ENCODE measurements at regions not wholly inside any gene's neighbourhood (a gene's known extent, or its start where the extent isn't known, plus 50 kb on each side); places are given as distances from the start of the nearest gene placed in this dataset.
"Not testable (repeated sequence)": the region's sequence is repeated elsewhere in the genome, so short reads cannot be mapped to it uniquely, and the experiment has no call there.

DNA sequence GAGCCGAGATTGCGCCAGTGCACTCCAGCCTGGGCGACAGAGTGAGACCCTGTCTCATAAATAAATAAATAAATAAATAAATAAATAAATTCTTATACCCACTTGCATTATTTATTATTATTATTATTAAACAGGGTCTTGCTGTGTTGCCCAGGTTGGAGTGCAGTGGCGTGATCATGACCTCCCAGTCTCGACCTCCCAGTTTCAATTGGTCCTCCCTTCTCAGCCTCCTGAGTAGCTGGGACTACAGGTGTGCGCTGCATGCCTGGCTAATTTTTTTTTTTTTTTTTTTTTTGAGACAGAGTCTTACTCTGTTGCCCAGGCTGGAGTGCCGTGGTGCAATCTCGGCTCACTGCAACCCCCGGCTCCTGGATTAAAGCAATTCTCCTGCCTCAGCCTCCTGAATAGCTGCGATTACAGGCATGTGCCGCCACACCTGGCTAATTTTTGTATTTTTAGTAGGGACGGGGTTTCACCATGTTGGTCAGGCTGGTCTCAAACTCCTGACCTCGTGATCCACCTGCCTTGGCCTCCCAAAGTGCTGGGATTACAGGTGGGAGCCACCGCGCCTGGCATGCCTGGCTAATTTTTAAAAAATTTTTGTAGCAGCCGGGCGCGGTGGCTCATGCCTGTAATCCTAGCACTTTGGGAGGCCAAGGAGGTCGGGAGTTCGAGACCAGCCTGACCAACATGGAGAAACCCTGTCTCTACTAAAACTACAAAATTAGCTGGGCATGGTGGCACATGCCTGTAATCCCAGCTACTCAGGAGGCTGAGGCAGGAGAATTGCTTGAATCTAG is 150.2 kb downstream of the SEC14L1 start:
- not testable (repeated sequence) for DNase-seq

DNA sequence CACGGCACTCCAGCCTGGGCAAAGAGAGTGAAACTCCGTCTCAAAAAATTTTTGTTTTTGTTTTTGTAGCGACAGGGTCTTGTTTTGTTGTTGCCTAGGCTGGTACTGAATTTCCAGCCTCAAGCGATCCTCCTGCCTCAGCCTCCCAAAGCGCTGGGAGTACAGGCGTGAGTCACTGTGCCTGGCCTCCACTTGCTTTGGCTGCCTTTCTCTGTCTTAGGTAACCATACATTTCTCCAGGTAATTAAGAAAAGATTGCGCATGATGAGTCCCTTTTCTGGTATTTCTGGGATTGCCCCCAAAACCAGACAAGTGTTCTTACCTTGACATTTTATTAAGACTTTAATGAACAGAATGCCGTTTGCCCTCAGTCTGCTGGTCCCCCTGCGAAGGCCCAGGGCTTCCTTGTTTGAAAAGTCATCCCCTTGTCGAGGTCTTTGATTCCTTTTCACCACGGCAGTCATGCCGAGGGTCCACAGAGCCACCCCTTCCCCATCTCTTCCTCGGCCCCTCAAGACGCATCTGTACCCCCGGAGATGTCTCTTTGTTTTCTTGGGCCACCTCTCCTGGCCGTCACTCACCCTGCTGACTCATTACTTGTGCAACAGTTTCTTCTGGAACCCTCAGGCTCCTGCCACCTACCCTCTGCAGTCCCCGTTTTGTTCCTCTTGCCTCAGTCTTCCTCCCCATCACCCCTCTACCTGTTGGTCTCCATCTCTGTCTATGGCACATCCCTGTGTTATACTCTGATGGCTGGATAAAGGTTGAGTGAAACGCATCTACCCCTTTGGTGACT is 151.0 kb downstream of the SEC14L1 start:
- DNase-seq, result no peak

DNA sequence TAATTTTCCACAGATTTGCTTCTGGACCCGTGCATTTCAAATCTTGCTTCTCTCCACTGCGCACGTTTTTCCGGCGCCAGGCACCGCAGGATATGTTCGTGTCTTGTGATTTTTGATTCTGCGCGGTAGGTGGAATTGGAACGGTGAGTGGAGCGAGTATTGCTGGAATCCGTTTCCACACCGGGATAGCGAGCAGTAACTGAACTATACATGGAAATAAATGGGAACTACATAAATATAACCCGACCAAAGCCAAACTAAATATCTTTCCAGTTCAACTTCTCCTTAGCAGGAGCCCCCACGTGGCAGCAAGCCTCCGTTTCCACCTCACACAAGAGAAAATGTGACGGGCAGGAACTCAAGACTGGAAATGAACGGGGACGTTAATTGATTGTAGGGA is 154.0 kb downstream of the SEC14L1 start:
- DNase-seq, result no peak

DNA sequence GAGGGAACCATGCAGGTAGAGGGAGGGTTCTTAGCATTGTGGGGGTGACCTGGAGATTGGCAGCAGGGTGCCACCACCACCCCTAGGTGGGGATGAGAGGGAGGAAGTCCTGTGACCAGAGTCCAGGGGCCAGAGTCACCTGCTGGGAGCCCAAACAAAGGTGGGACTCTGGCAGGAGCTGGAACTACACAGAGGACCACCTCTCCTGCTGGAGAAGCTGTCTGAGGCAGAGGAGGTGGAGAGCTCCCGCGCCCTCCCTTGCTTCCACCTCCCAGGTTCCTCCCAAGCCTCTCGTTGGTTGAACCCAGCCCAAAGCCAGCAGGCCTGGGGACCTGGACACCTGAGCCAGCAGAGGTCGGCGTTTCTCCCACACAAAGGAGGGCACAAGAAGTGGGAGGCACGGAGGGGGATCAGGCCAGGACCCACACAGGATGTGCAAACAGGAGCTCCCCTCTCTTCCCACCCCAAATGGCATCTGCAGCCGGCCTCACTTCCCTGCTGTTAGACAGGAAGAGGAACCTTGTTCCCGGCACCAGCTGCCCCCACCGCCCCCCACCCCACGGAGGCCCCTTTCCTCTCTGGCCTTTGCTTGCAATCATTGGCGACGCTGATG is 154.6 kb downstream of the SEC14L1 start:
- no peak for DNase-seq

DNA sequence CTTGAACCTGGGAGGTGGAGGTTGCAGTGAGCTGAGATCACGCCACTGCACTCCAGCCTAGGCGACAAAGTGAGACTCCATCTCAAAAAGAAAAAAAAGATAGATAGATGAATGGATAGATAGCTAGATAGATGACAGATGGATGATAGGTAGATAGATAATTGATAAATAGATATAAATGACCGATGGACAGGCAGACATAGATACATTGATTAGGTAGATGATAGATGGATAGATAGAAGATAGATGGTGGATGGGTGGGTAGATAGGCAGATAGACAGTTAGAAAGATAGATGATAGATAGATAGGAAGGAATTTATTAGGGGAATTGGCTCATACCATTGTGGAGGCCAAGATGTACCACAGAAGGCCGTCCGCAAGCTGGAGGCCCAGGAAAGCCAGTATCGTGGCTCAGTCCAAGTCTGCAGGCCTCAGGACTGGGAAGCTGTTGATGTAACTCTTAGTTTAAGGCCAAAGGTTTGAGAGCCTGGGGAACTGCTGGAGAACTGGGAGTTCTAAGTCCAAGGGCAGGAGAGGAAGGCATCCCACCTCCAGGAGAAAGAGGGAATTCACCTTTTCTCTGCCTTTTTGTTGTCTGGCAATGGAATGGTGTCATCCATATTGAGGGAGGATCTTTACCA is 156.1 kb downstream of the SEC14L1 start:
- no peak for DNase-seq

DNA sequence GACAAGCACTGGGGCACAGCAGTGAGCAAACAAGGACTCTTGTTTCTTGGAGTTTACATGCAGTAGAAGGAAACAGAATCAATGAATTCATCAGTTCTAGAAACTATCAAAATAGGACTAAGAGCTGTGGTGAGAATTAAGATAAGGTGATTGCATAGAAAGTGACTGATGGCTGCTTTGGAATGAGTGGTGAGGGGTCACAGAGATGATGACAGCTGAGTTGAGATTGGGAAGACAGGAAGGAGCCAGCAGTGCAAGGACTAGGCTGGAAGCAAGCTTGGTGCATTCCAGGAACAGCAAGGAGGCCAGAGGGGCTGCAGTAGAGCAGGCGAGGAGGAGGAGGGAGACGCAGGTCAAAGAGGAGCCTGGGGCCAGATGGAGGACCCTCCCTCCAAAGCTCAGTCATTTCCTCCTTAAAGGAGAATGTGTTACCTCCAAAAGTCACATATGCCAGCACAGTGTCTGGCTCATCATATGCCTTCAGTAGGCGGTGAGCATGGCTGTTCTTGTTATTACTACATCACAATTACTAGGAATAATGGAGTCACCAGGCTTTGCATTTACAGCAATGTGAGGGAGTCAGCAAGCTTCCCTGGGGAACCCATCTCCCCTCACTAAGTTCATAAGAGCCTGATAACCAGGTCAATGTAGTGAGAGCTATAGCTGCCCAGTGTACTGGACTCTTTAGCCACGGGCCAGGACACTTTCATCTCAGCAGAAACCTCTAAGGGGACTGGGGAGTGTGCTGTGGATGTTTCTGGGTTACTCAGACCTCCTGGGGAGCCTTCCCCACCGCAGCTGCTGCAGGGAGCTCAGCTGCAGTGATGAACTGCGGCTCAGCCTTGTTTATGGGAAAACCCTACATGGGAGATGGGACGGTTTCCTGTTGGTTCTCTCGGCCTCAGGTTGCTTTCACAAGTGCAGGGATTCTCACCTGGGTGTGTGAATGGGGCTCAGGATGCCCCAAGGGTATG is 157.2 kb downstream of the SEC14L1 start:
- DNase-seq, result no peak

DNA sequence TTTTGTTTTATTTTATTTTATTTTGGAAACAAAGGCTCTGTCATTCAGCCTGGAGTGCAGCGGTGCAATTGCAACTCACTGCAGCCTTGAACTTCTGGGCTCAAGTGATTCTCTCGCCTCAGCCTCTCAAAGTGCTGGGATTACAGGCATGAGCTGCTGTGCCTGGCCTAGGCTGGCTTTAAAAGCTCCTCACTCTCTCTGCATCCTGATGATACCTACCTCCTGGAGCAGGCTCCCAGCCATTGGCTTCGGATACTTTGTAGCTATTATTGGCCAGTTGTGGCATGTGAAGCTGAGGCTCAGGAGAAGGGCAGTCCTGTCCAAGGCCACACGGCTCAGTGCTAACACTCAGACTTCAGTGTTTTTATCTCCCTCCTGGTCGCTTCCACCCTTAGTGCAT is 158.0 kb downstream of the SEC14L1 start:
- DNase-seq, result no peak

DNA sequence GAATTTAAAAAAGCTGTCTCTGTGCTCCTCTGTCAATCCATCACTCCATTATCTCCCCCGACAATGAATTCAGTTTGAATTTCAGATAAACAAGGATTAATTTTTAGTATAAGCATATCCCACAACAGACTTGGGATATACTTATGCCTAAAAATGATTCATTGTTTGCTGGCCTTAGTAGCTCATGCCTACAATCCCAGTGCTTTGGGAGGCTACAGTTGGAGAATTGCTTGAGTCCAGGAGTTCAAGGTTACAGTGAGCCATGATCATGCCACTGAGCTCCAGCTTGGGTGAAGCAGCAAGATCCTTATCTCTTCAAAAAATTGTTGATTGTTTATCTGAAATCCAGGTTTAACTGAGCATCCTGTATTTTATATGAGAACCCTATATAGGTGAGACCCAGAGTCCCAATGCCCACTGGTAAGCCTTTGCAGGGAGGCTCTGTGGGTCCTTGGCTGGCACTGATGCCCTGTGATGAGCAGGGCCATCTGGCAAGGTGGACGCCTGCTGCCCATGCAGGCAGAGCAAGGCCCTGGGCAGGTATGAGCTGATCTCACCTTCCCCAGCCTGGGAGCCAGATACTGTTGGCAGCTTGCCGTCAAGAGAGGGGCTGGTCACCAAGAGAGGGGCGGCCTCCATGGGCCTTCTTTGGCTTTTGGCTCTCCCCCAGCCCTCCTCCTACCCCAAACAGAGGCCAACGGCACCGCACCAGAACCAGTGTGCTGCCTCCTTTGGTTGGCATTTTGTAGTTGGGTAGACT is 158.7 kb downstream of the SEC14L1 start:
- DNase-seq, result no peak

DNA sequence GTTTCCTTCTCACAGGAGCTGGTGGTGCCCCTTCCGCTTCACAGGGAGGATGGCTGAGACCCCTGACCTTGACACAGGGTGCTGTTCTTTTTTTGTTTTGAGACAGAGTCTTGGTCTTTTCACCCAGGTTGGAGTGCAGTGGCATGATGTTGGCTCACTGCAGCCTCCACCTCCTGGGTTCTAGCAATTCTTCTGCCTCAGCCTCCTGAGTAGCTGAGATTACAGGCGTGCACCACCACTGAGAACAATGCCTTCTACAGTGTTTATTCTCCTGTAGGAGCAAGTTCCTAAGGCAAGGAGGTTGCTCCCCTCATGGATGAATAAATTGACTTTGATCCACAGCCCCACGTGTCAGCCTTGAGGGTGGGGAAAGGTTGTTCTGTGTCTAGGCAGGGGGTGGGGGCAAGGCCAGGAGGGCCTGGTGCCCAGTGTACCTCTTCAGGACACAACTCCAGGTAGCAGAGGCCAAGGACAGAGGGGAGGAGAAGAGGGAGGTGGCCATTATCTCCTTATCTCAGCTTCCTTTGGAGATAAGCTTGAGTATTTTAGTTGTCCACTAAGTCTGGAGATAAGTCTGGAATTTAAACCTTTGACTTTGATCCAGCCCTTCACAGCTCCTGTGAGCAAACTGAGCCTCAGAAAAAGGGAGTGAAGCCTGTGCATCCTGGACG is 159.4 kb downstream of the SEC14L1 start:
- no peak for DNase-seq

DNA sequence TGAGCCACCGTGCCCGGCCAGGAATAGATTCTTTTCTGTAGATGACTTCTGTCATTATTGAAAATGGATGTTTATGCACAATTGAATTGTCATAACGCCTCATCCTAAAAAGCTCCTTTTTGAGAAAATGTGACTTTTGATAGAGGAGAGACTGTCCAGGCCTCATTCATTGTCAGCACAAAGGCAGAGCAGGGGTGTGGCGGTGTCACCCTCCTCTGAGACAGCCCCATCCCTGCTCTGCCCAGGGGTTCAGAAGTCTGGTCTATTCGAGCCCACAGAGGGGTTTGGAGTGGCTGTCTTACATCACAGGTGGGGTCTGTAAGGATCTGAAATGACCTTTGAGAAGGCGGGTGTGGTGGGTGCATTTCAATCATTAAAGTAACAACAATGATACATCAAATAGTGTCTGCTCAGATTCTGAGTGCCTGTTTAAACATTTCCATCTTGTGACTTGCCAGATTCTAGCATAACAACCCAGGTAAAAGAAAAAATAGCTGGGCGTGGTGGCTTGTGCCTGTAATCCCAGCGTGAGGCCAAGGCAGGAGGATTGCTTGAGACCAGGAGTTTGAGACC is 161.0 kb downstream of the SEC14L1 start:
- no peak for DNase-seq

DNA sequence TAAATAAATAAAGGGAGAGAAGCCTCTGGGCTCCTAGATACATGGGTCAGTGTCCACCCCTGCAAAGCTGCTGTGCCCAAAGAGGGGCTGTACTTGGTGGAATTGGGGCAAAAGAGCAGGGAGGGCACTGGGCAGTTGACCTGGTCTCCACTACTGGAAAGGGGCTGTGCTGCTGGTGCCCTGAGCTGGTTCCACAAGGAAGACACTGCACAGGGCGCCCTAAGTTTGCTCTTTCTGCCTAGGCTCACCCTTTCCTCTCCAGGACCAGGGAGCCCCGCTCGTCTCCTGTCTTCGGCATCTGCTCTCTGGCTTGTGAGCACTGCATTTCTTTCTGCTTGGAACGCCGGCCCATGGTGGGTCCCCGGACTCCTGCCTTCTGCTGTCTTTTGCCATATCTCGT is 161.9 kb downstream of the SEC14L1 start:
- no peak for DNase-seq

DNA sequence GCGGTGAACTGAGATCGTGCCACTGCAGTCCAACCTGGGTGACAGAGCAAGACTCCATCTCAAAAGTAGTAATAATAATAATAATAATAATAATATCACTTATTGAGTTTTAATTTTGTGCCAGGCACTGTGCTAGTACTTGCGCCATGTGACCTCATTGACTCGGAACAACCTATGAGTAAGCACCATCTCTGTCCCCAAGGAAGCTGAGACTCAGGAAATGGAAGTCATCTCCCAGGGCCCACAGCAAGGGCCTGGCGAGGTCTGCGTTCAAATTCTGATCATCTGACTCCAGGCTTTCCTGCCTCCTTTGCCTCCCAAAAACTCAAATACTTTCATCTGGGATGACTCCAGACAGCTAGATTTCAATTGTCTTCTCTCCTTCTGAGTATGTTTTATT is 162.9 kb downstream of the SEC14L1 start:
- DNase-seq, result no peak

DNA sequence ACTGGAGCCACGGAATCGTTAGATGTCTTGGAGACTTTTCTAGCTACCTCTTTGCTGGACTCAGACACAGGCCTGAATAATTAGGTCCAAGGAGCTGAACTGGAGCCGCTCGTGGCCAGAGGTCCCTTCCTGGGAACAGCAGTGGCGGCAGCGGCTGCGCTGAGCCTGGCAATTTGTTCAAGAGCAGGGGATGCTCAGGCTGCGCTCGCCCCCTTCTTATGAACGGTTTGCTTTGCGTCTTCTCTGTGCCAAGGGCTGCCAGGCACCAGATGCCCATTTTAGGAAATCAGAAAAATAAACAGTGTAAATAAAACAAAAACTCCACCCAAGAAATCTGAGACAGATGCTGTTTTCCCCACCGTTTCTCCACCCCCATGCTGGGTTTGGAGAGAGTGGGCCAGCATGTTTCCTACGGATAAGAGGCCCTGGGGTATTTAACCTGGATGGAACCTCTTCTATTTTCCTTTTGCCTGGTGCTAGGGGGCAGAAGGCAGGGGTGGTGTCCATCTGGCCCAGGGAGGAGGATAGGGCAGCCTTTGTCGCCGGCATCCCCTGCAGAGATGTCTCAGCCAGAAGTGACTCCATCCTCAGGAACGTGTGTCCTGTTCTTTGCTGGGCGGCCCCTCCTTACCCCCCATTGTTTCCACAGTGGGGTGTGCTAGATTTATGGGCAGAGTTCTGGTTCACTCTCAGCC is 163.4 kb downstream of the SEC14L1 start:
- no peak for DNase-seq

DNA sequence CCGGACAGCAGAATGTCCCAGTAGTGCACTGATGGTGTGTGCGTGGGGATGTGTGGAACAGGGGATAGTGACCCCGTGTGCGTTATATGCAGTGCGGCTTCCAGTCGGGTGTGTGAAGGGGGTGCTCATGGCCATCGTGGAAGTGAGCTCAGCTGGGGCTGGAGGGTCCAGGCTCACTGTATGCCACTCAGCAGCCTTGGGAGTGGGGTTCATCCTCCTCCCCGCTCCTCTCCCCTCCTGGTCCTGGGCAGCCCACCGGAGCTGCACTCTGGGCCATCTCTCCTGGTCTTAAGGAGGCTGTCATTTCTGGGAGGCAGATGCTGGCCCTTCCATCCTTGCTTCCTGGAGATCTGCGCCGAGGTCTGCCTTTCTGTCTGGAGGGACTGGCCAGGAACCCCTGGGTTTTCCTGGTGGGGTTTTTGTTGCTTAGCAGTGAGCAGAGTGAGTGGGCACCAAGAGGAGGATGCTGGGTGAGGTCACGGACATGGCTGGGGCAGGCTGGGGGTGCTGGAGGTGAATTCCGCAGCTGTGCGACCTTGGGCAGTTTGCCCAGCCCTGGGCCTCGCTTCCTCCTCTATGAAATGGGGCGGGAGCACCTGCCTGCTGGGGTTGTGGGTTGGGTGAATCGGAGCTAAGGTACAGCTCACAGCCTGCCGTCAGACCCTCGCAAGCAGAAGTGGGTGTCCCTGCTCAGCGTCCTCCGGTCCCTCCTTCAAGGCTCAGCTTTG is 164.1 kb downstream of the SEC14L1 start:
- DNase-seq, result no peak

DNA sequence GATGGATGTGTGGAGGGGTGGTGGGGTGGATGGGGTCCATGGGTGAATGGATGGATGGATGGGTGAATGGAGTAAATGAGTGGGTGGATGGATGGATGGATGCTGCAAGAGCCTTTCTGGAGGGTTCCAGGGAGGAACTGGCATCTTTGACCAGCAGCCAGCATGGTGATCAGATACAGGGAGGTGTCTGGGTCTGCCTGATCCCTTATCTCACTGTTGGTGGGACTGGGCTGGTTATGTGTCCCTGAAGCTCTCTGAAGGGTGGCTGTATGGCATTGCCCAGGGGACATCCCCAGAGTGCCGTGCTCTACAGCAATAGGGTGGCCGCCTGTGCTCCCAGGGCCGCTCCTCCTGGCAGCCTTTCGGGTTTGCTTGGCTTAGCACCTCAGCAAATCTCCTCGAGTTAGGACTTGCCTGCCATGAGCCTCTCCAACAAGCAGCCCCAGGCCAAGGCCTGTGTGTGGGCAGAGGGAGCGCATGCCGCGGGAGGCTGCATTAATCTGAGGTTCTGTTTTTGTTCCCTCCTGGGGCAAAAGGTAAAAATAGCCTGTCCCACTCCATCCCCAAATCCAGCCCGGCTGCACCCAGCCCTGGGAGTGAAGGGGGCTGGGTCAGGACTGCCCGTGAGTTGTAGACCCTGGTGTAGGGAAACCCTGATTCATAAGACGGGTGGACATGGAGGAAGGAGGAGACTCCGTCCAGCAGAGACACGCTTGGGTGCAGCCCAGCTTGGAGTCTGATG is 165.4 kb downstream of the SEC14L1 start:
- no peak for DNase-seq

DNA sequence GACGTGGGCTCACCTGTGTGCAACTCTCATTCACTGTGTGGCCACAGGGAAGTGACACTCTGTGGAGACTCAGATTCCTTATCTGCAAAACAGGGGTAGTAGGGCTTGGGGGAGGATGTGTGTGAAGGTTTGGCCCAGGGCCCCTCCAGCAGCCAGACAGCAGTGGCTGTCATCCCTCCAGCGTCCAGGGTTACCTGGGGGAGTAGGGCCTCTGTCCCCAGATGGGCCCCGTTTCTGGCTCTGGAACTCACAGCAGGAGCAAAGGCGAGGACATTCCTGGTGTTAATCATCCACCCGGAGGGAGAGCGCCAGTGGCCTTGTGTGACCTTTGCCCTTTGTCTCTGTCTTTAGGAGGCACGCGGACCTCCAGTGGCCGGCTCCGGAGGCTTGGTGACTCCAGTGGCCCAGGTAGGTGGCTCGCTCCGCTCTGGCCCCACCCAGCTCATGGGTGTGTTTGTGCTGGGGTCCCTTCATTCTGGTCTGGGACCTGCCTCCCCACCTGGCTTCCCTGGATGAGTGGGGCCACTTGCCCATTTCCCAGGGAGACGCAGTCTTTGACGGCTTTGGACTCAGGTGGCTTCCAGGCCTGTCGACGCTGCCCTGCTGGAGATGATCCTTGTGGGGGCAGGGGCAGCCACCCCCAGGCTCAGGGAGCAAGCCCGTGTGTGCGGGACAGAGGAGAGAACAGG is 166.2 kb downstream of the SEC14L1 start:
- DNase-seq, result no peak

DNA sequence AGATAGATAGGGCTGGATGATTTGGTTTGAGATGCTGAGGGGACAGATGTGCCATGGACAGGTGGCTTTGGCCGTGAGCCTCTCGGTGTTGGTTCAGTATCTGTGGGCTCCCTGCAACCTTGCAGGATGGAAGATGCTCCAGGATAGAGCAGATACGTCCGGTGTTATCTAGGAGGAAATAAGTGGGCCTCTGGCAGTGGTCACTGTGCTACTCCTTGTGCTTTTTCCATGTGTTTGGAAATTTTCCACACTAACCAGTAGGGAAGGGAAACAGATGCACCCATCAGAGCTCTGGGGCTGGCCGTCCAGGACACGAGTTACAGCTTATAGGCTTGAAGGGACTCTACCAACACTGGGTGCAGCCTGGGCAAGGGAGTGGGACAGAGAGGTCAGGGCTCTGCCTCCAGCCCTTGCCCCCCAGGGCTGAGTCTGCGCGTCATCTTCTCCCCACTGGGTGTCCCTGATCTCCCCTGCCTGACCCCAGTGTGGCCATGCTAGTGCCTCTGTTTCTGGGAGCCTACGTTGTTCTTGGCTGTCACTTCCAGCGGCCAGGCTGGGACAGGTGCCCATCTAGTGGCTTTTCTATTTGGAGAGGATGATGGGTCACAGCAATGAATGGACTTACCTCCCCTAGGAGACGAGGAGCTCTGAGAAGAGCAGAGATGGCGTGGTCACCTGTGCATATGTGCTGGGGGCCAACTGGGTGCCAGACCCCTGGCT is 166.9 kb downstream of the SEC14L1 start:
- DNase-seq, result no peak

All from NCI-H748 treated with DMSO at 0.1 percent for 48 hours (cell line).